HUES64 (cell line): ENCODE measurements at regions not wholly inside any gene's neighbourhood (a gene's known extent, or its start where the extent isn't known, plus 50 kb on each side); places are given as distances from the start of the nearest gene placed in this dataset.

ENCODE experiments used
- H3K27ac ChIP-seq: 2 replicates; pipeline ENCODE4 v1.7.0; 2013; ENCODE audit warnings: low read depth, low read length, inconsistent platforms
- H3K27me3 ChIP-seq: 2 replicates; pipeline ENCODE4 v1.6.1; 2013; ENCODE audit warnings: mild to moderate bottlenecking, low read length; ENCODE audit not compliant: insufficient read depth
- H3K36me3 ChIP-seq: 2 replicates; pipeline ENCODE4 v1.6.1; 2013; ENCODE audit warnings: mild to moderate bottlenecking, low read length; ENCODE audit not compliant: insufficient read depth
- H3K4me1 ChIP-seq: 2 replicates; pipeline ENCODE4 v1.6.1; 2013; ENCODE audit warnings: mild to moderate bottlenecking, low read length, moderate library complexity; ENCODE audit not compliant: insufficient read depth
- H3K4me3 ChIP-seq: 2 replicates; pipeline ENCODE4 v1.5.1; 2013; ENCODE audit warnings: mild to moderate bottlenecking, low read length, moderate library complexity
- H3K9ac ChIP-seq: 2 replicates; pipeline ENCODE4 v1.6.1; 2013; ENCODE audit warnings: mild to moderate bottlenecking, low read depth, low read length
- H3K9me3 ChIP-seq: 2 replicates; pipeline ENCODE4 v1.6.1; 2013; ENCODE audit warnings: low read depth, low read length; ENCODE audit not compliant: insufficient read depth
- WGBS: fragments of 150-250, 120-280 bp; methylation state at CpG from one replicate; pipeline ENCODE4 v1.1.7; 2013; ENCODE audit warnings: missing lambda C conversion rate; 5-methylcytosine and 5-hydroxymethylcytosine counted together

GRCh38 chr12:89801284-89801683, 92.6 kb upstream of the ATP2B1 start:
- H3K36me3 ChIP-seq: no peaks in the 10 kb centered on the region
- no peaks in the 10 kb centered on the region for H3K9me3 ChIP-seq
- H3K4me1 ChIP-seq: no peaks in the 10 kb centered on the region
- H3K4me3 ChIP-seq: no peak overlapping the region
- H3K27ac ChIP-seq: no peak overlapping the region
- H3K27me3 ChIP-seq: no peaks in the 10 kb centered on the region
- H3K9ac ChIP-seq: no peak overlapping the region
- no CpG with 5 or more reads among the region's 2 CpGs for WGBS

- H3K4me1 ChIP-seq: no peaks in the 10 kb centered on the region
- H3K9me3 ChIP-seq: no peaks in the 10 kb centered on the region
- no peaks in the 10 kb centered on the region for H3K27me3 ChIP-seq
- H3K4me3 ChIP-seq: no peak overlapping the region
- no peak overlapping the region for H3K27ac ChIP-seq
- H3K36me3 ChIP-seq: no peaks in the 10 kb centered on the region
- no peak overlapping the region for H3K9ac ChIP-seq
Measured at GRCh38 chr12:89800435-89800834, 91.8 kb upstream of the ATP2B1 start.

GRCh38 chr12:89799316-89799715, 90.7 kb upstream of the ATP2B1 start:
- no peak overlapping the region for H3K9ac ChIP-seq
- no peaks in the 10 kb centered on the region for H3K9me3 ChIP-seq
- 91% methylated on average over 3 of the region's 3 CpGs for WGBS
- no peak overlapping the region for H3K27ac ChIP-seq
- no peaks in the 10 kb centered on the region for H3K4me1 ChIP-seq
- H3K4me3 ChIP-seq: no peak overlapping the region
- no peaks in the 10 kb centered on the region for H3K27me3 ChIP-seq
- no peaks in the 10 kb centered on the region for H3K36me3 ChIP-seq

GRCh38 chr12:89797436-89797835, 88.8 kb upstream of the ATP2B1 start:
- H3K27ac ChIP-seq: no peak overlapping the region
- H3K4me3 ChIP-seq: no peak overlapping the region
- H3K27me3 ChIP-seq: no peaks in the 10 kb centered on the region
- no peaks in the 10 kb centered on the region for H3K4me1 ChIP-seq
- H3K36me3 ChIP-seq: no peaks in the 10 kb centered on the region
- no peak overlapping the region for H3K9ac ChIP-seq
- H3K9me3 ChIP-seq: no peaks in the 10 kb centered on the region
- WGBS: 98% methylated on average over 2 of the region's 2 CpGs

- H3K9ac ChIP-seq: no peak overlapping the region
- H3K36me3 ChIP-seq: no peaks in the 10 kb centered on the region
- no peaks in the 10 kb centered on the region for H3K9me3 ChIP-seq
- H3K27me3 ChIP-seq: no peaks in the 10 kb centered on the region
- no peaks in the 10 kb centered on the region for H3K4me1 ChIP-seq
- no peak overlapping the region for H3K4me3 ChIP-seq
- H3K27ac ChIP-seq: no peak overlapping the region
- WGBS: 96% methylated on average over 1 of the region's 1 CpG
Measured at GRCh38 chr12:89796798-89797382, 88.3 kb upstream of the ATP2B1 start.

- Histone ChIP-seq H3K27me3 (no peaks in the 10 kb centered on the region), H3K36me3 (no peaks in the 10 kb centered on the region), H3K4me1 (no peaks in the 10 kb centered on the region), H3K9me3 (no peaks in the 10 kb centered on the region), H3K9ac (no peak overlapping the region), H3K27ac (no peak overlapping the region), H3K4me3 (no peak overlapping the region)
Measured at GRCh38 chr12:89793946-89794345, 85.3 kb upstream of the ATP2B1 start.

GRCh38 chr12:89791286-89791685, 82.6 kb upstream of the ATP2B1 start:
- Histone ChIP-seq H3K4me3 (no peak overlapping the region), H3K27me3 (no peaks in the 10 kb centered on the region), H3K36me3 (no peaks in the 10 kb centered on the region; the same call in 1 of the 2 replicates), H3K9ac (no peak overlapping the region), H3K9me3 (peaks cover 10% of the 10 kb centered on the region; the same call in 1 of the 2 replicates), H3K27ac (no peak overlapping the region), H3K4me1 (no peaks in the 10 kb centered on the region)
- 93% methylated on average over 2 of the region's 2 CpGs for WGBS

GRCh38 chr12:89789862-89790261, 81.2 kb upstream of the ATP2B1 start:
- H3K9me3 ChIP-seq: peaks cover 16% of the 10 kb centered on the region; the same call in 1 of the 2 replicates
- H3K4me1 ChIP-seq: no peaks in the 10 kb centered on the region
- no peak overlapping the region for H3K9ac ChIP-seq
- no peaks in the 10 kb centered on the region; the same call in 1 of the 2 replicates for H3K36me3 ChIP-seq
- H3K27ac ChIP-seq: no peak overlapping the region
- H3K4me3 ChIP-seq: no peak overlapping the region
- 82% methylated on average over 1 of the region's 1 CpG for WGBS
- no peaks in the 10 kb centered on the region for H3K27me3 ChIP-seq

- Histone ChIP-seq H3K9me3 (peaks cover 17% of the 10 kb centered on the region; the same call in 1 of the 2 replicates), H3K36me3 (no peaks in the 10 kb centered on the region; the same call in 1 of the 2 replicates), H3K27ac (no peak overlapping the region), H3K4me1 (no peaks in the 10 kb centered on the region), H3K27me3 (no peaks in the 10 kb centered on the region), H3K9ac (no peak overlapping the region), H3K4me3 (no peak overlapping the region)
- 83% methylated on average over 2 of the region's 2 CpGs for WGBS
Measured at GRCh38 chr12:89787763-89788162, 79.1 kb upstream of the ATP2B1 start.

- Histone ChIP-seq H3K4me1 (no peaks in the 10 kb centered on the region), H3K9me3 (peaks cover 17% of the 10 kb centered on the region; the same call in 1 of the 2 replicates), H3K4me3 (no peak overlapping the region), H3K9ac (no peak overlapping the region), H3K36me3 (no peaks in the 10 kb centered on the region; the same call in 1 of the 2 replicates), H3K27me3 (no peaks in the 10 kb centered on the region), H3K27ac (no peak overlapping the region)
- WGBS: 95% methylated on average over 2 of the region's 2 CpGs
Measured at GRCh38 chr12:89786177-89786810, 77.7 kb upstream of the ATP2B1 start.

- 86% methylated on average over 3 of the region's 3 CpGs for WGBS
- H3K27ac ChIP-seq: no peak overlapping the region
- no peaks in the 10 kb centered on the region for H3K27me3 ChIP-seq
- no peaks in the 10 kb centered on the region for H3K4me1 ChIP-seq
- no peak overlapping the region for H3K9ac ChIP-seq
- H3K4me3 ChIP-seq: no peak overlapping the region
- H3K36me3 ChIP-seq: no peaks in the 10 kb centered on the region; the same call in 1 of the 2 replicates
- peaks cover 16% of the 10 kb centered on the region; the same call in 1 of the 2 replicates for H3K9me3 ChIP-seq
Measured at GRCh38 chr12:89783359-89784060, 74.9 kb upstream of the ATP2B1 start.
